ENCODE measurements at regions not wholly inside any gene's neighbourhood (a gene's known extent, or its start where the extent isn't known, plus 50 kb on each side); places are given as distances from the start of the nearest gene placed in this dataset.
A peak's percentile ranks its signal among the peaks of the same experiment; 100 is the strongest.

DNA sequence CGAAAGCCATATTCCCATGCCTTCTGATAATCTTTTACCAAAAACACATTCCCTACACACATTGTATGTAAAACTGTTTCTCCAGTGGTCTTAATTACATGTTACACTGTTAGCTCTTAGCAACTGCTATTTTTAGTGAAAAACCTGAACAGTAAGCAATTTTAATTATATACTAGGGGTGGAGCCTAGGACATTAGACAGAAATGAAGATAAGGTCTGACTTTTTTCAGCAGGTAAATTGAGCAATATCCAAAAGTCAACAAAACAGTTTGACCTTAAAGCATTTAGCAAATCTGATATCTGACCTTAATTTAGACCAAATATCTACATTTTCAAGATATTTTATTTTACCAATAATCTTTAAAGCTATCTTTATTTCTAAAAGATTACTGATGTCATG, 60.2 kb downstream of the PDE6H start:
- no peak for DNase-seq (ENCODE audit: low read depth)
- H3K4me3 ChIP-seq (ENCODE audit: low read length), result no peak overlapping the region
- TF ChIP-seq CTCF (conservative IDR thresholded peaks at IDR 0.05; ENCODE audit: low read length), result no peak

GRCh38 chr12:15033641-15034040, 60.8 kb downstream of the PDE6H start:
- no peak overlapping the region for H3K4me3 ChIP-seq (ENCODE audit: low read length)
- no peak for DNase-seq (ENCODE audit: low read depth)
- no peak for TF ChIP-seq CTCF (conservative IDR thresholded peaks at IDR 0.05; ENCODE audit: low read length)

DNA sequence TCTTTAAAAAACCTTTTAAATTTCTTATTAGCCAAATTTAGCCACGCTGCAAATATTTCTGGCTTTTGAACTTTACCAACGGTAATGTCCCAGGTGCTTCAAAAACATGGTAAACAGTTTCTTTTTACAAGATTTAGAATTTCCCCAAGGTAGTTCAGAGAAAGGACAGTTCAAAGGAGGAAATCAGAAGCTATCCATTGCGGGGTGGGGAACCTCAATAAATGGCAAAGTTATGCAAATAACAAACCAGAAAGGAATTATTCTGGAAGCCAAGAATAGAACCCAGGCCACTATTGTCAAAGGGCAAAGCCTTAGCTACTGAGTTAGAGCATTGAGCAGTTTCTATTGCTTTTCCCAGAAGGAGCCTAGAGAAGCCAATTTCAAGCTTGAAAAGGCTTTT, 62.3 kb downstream of the PDE6H start:
- no peak for TF ChIP-seq CTCF (conservative IDR thresholded peaks at IDR 0.05; ENCODE audit: low read length)
- H3K4me3 ChIP-seq (ENCODE audit: low read length), result no peak overlapping the region
- no peak for DNase-seq (ENCODE audit: low read depth)

DNA sequence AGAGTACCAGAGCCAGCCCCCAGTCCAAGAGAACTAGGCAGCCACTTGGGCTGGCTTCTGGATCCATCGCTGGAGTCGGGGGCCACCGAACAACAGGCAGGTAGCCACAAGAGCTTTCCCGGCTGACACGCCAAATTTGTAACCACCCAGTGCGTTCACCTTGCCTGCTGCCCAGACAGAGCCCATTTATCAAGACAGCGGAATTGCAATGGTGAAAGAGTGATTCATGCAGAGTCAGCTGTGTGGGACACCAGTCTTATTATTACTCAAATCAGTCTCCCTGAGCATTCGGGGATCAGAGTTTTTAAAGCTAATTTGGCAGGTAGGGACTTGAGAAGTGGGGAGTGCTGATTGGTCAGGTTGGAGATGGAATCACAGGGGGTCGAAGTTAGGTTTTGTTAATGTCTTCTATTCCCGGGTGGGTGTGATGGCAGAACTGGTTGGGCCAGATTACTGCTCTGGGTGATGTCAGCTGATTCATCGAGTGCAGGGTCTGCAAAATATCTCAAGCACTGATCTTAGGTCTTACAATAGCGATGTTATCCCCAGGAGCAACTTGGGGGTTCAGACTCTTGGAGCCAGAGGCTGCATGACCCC, 64.3 kb downstream of the PDE6H start:
- H3K4me3 ChIP-seq (ENCODE audit: low read length), result no peak overlapping the region
- TF ChIP-seq CTCF (conservative IDR thresholded peaks at IDR 0.05; ENCODE audit: low read length), result no peak
- no peak for DNase-seq (ENCODE audit: low read depth)

GRCh38 chr12:15038137-15038536, 65.3 kb downstream of the PDE6H start:
- no peak for DNase-seq (ENCODE audit: low read depth)
- no peak for TF ChIP-seq CTCF (conservative IDR thresholded peaks at IDR 0.05; ENCODE audit: low read length)
- no peak overlapping the region for H3K4me3 ChIP-seq (ENCODE audit: low read length)

- H3K4me3 ChIP-seq (ENCODE audit: low read length), result no peak overlapping the region
Observed at GRCh38 chr12:15044471-15044870, 71.6 kb downstream of the PDE6H start.

More at GRCh38 chr12:15044471-15044870, 71.6 kb downstream of the PDE6H start:
- peak; percentile 45 for DNase-seq (ENCODE audit: low read depth)
- no peak for TF ChIP-seq CTCF (conservative IDR thresholded peaks at IDR 0.05; ENCODE audit: low read length)

All from AG10803 (cell line).